GM12891 (cell line): ENCODE measurements at regions not wholly inside any gene's neighbourhood (a gene's known extent, or its start where the extent isn't known, plus 50 kb on each side); places are given as distances from the start of the nearest gene placed in this dataset.

Experiments used
- PAX5 ChIP-seq: IDR thresholded peaks from 2 replicates; pipeline ENCODE4 v1.6.1; 2011; ENCODE audit warnings: low read length, moderate library complexity, mild to moderate bottlenecking; ENCODE audit not compliant: insufficient read depth, severe bottlenecking
- POLR2A ChIP-seq: IDR thresholded peaks from 2 replicates; pipeline ENCODE4 v1.6.1; 2011; ENCODE audit warnings: low read depth, low read length, control low read depth
- POLR2AphosphoS5 ChIP-seq: IDR thresholded peaks from 2 replicates; pipeline ENCODE4 v1.6.1; 2011; ENCODE audit warnings: low read depth, low read length, control low read depth
- POU2F2 ChIP-seq: IDR thresholded peaks from 2 replicates; pipeline ENCODE4 v1.6.1; 2011; ENCODE audit warnings: low read depth, mild to moderate bottlenecking, control low read depth, low read length, moderate library complexity
- SPI1 ChIP-seq: IDR thresholded peaks from 2 replicates; pipeline ENCODE4 v1.6.1; 2011; ENCODE audit warnings: low read depth, low read length, control low read depth
- TAF1 ChIP-seq: IDR thresholded peaks from 2 replicates; pipeline ENCODE4 v1.6.1; 2011; ENCODE audit warnings: low read depth, low read length, control low read depth

- TF ChIP-seq POLR2AphosphoS5 = no peak
- no peak for TF ChIP-seq POLR2A
- TF ChIP-seq TAF1 = no peak
- no peak for TF ChIP-seq PAX5
- TF ChIP-seq SPI1 = no peak
- no peak for TF ChIP-seq POU2F2
Measured at GRCh38 chr14:40009771-40010170, 577.5 kb upstream of the FBXO33 start.
